ENCODE measurements at regions not wholly inside any gene's neighbourhood (a gene's known extent, or its start where the extent isn't known, plus 50 kb on each side); places are given as distances from the start of the nearest gene placed in this dataset.
"Not testable (repeated sequence)": the region's sequence is repeated elsewhere in the genome, so short reads cannot be mapped to it uniquely, and the experiment has no call there.

GRCh38 chr4:117575850-117576249 is 458.4 kb upstream of the NDST3 start:
- no peaks in the 10 kb centered on the region for H3K27me3 ChIP-seq
- no peak for DNase-seq
- no peak overlapping the region for H3K4me3 ChIP-seq
- no peaks in the 10 kb centered on the region for H3K36me3 ChIP-seq
- H3K9me3 ChIP-seq: no peaks in the 10 kb centered on the region

GRCh38 chr4:117577686-117578311 is 456.5 kb upstream of the NDST3 start:
- no peak for DNase-seq
- no peaks in the 10 kb centered on the region for H3K36me3 ChIP-seq

DNA sequence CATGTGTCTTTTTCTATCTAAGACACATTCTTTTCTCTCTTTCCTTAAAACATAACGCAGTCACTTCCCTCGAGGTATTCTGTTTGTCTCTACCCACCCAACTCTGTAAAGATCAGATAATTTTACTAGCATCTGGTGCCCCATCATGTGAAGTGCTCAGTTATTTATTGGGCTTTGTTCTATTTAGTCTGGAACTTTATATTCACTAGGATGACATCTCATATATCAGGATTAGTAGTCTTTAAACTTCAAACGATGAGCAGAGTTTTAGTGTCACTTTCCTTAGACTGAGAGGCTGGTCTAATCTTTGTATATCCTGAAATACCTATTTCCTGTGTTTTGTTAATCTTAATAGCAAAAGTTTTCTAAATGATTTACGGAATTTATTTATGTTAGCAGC is 445.5 kb upstream of the NDST3 start:
- no peak for DNase-seq
- H3K4me3 ChIP-seq: no peak overlapping the region
- no peaks in the 10 kb centered on the region for H3K27me3 ChIP-seq
- no peaks in the 10 kb centered on the region for H3K9me3 ChIP-seq
- H3K36me3 ChIP-seq: no peaks in the 10 kb centered on the region

More at GRCh38 chr4:117577686-117578311, 456.5 kb upstream of the NDST3 start:
- H3K4me3 ChIP-seq: no peak overlapping the region
- no peaks in the 10 kb centered on the region for H3K27me3 ChIP-seq
- no peaks in the 10 kb centered on the region for H3K9me3 ChIP-seq

GRCh38 chr4:117596917-117597480 is 437.3 kb upstream of the NDST3 start:
- no peak for DNase-seq
- no peaks in the 10 kb centered on the region for H3K36me3 ChIP-seq
- no peaks in the 10 kb centered on the region for H3K27me3 ChIP-seq
- no peak overlapping the region for H3K4me3 ChIP-seq
- no peaks in the 10 kb centered on the region for H3K9me3 ChIP-seq

GRCh38 chr4:117599393-117599792 is 434.9 kb upstream of the NDST3 start:
- not testable (repeated sequence) for H3K4me3 ChIP-seq, DNase-seq, H3K9me3 ChIP-seq, H3K36me3 ChIP-seq, H3K27me3 ChIP-seq

DNA sequence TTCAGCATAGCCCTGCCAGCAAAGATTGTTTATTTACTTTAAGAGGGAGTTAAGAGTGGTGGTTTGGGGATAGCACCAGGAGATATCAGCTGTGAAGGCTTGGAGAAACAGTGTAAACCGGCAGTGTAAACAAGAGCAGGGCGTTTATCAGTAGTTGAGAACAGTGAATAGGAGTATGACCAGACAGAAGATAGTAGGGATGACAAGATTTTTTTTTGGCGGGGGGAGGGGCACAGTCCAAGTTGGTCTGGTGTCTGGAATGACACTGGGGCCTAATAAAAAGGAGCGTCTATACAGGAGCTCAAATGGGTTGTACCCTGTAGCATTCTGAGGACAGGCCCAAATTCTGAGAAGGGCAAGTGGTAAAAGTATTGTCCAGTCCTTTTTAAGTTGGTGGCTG is 433.4 kb upstream of the NDST3 start:
- H3K27me3 ChIP-seq, H3K36me3 ChIP-seq, DNase-seq, H3K4me3 ChIP-seq, H3K9me3 ChIP-seq: not testable (repeated sequence)

DNA sequence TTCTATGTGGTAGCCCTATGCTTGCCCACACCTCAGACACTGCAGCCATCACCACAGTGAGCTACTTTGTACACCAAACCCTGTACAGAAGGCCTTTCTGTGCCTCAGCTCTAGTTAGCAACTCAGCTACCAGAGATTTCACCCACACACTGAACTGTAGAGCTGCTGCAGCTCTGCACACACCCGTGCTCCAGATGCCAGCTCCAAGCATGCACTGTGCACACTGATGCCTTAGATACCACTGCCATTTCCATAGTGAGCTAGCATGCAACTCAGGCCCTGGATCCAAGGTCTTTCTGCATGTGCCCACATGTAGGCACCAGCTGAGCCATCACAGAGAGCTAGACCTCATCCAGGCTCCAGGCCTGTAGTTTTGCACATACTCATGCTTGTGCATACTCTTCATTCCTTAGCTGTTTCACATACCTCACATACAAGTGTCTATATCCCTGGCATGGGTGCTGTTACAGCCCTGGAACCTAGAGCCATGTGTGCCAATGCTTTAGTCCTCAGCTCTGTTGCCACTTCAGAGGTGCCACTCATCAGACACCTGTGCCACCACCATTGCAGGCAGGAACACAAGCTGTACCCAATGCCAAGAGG is 423.5 kb upstream of the NDST3 start:
- Histone ChIP-seq H3K36me3 (no peaks in the 10 kb centered on the region), H3K4me3 (no peak overlapping the region), H3K27me3 (no peaks in the 10 kb centered on the region), H3K9me3 (no peaks in the 10 kb centered on the region)
- no peak for DNase-seq

- Histone ChIP-seq H3K4me3 (no peak overlapping the region), H3K36me3 (no peaks in the 10 kb centered on the region), H3K27me3 (no peaks in the 10 kb centered on the region), H3K9me3 (no peaks in the 10 kb centered on the region)
- no peak for DNase-seq
Observed at GRCh38 chr4:117621673-117622072, 412.6 kb upstream of the NDST3 start.

DNA sequence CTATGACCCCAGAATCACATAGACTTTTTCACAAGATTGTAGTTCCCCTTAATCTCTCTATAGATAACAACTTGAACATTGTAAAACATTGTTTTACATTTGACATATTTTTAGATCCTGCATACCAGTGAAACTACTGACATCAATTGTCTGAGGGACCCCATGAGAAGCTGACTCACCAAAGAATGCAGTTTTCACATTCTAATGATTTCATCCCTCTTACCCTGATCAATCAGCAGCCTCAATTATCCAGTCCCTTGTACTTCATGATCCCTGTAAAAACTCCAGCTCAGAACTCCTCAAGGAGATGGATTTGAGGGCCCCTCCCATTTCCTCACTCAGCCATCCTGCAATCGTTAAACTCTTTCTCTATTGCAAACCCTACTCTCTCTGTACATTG is 411.0 kb upstream of the NDST3 start:
- Histone ChIP-seq H3K9me3 (no peaks in the 10 kb centered on the region), H3K4me3 (no peak overlapping the region), H3K36me3 (no peaks in the 10 kb centered on the region), H3K27me3 (no peaks in the 10 kb centered on the region)
- no peak for DNase-seq

GRCh38 chr4:117626664-117627063 is 407.6 kb upstream of the NDST3 start:
- H3K4me3 ChIP-seq: no peak overlapping the region
- no peaks in the 10 kb centered on the region for H3K27me3 ChIP-seq
- H3K36me3 ChIP-seq: no peaks in the 10 kb centered on the region
- no peaks in the 10 kb centered on the region for H3K9me3 ChIP-seq
- no peak for DNase-seq

DNA sequence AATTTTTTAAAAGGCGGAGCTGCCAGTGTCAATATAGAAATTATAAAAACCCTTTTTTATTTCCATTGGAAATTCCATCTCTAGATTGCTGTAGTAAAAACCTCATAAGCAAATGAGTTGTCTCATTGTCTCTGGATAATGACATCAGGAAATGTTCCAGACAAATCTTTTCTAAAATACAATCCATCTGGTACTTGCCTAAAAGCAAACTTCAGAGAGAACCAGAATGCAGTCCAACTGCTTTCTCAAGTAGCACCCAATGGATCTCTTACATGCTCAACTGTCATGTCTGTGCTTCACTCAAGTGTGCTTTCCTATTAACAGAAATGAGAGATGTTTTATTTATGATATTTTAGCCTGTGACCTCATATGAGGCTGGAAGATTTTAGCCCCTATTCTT is 399.6 kb upstream of the NDST3 start:
- H3K36me3 ChIP-seq: no peaks in the 10 kb centered on the region
- H3K4me3 ChIP-seq: no peak overlapping the region
- DNase-seq: no peak
- H3K9me3 ChIP-seq: no peaks in the 10 kb centered on the region
- H3K27me3 ChIP-seq: no peaks in the 10 kb centered on the region

DNA sequence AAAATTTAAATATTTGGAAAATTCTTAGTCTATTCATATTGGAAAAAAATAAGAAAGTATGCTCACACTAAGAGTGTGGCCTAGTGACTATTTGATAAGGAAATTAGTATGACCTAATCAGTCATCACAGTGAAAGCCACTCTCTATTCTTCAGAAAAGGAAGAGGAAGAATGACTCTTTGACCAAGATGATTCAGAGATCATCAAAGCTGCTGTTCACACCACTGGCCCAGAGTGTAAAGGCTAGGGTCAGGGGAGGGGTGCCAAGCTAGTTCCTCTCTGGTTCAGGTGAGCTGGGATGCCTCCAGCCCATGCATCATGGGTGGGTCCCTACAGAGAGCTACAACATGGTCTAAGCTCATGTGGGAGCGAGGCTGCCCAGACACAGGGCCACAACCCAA is 396.9 kb upstream of the NDST3 start:
- Histone ChIP-seq H3K9me3 (no peaks in the 10 kb centered on the region), H3K4me3 (no peak overlapping the region), H3K36me3 (no peaks in the 10 kb centered on the region), H3K27me3 (no peaks in the 10 kb centered on the region)
- DNase-seq: no peak

DNA sequence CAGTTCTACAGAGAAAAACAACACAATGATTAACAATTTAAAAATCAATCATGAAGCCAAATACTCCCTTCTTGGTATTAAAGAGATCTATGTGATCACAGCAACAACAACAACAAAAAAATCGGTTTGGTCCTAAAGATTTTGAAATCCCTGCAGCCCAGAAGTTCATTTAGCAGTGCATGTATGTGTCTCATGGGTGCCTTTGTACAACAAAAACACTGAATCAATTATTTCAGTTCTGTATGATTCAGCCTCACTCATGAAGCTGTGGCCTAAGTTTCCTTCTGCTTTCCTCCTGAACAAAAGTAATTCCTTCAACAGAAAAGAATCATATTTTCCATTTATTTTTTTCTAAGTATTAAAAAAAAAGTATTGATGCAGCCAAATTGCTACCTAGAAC is 393.4 kb upstream of the NDST3 start:
- no peak for DNase-seq
- no peaks in the 10 kb centered on the region for H3K36me3 ChIP-seq
- H3K4me3 ChIP-seq: no peak overlapping the region
- no peaks in the 10 kb centered on the region for H3K9me3 ChIP-seq
- H3K27me3 ChIP-seq: no peaks in the 10 kb centered on the region

DNA sequence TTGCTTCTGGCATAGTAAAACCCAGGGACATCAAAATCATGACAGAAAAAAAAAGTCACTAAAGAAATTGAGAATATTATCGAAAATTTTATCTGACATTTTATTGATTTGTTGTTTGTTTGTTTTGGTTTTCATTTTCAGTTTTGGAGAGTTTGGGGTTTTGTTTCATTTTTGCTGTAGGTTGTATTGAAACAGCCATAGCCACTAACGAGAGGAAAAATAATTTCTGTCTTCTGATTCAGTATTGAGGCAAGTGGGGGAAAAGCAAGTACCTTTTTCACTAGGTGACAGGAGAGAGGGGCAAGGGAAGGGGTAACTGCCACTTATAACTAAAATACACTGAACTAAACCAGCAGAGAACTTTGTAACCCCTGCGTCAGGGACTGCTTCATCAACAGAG is 392.8 kb upstream of the NDST3 start:
- no peak for DNase-seq
- H3K9me3 ChIP-seq: no peaks in the 10 kb centered on the region
- no peaks in the 10 kb centered on the region for H3K27me3 ChIP-seq
- H3K4me3 ChIP-seq: no peak overlapping the region
- H3K36me3 ChIP-seq: no peaks in the 10 kb centered on the region

DNA sequence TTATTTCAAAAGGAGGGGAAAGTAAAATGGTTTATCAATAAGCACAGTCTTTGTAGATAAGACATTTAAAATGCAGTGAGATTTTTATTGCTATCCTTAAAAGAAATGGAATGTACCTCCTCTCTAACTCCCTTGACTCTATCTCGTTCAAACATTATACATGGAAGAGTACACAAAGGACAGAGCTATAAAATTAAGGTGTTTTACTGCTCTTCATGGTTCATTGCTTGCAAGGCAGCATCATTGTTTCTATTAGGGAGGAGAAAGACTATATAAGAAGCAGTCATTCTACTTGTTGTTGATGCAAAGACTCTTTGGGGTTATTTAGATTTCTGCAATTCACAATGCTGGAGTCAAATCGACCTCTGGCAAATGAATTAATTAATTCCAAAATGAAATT is 380.2 kb upstream of the NDST3 start:
- no peak overlapping the region for H3K4me3 ChIP-seq
- DNase-seq: no peak
- no peaks in the 10 kb centered on the region for H3K27me3 ChIP-seq
- no peaks in the 10 kb centered on the region for H3K36me3 ChIP-seq
- H3K9me3 ChIP-seq: no peaks in the 10 kb centered on the region

GRCh38 chr4:117660668-117661067 is 373.6 kb upstream of the NDST3 start:
- Histone ChIP-seq H3K27me3 (no peaks in the 10 kb centered on the region), H3K4me3 (no peak overlapping the region), H3K9me3 (no peaks in the 10 kb centered on the region), H3K36me3 (no peaks in the 10 kb centered on the region)
- DNase-seq: no peak

GRCh38 chr4:117661091-117662072 is 372.9 kb upstream of the NDST3 start:
- no peaks in the 10 kb centered on the region for H3K27me3 ChIP-seq
- DNase-seq: no peak
- H3K36me3 ChIP-seq: no peaks in the 10 kb centered on the region
- no peaks in the 10 kb centered on the region for H3K9me3 ChIP-seq
- H3K4me3 ChIP-seq: no peak overlapping the region

Data from MG63 (cell line).